HFF-Myc (cell line): ENCODE measurements at regions not wholly inside any gene's neighbourhood (a gene's known extent, or its start where the extent isn't known, plus 50 kb on each side); places are given as distances from the start of the nearest gene placed in this dataset.

ENCODE experiments used
- DNase-seq: peaks from one replicate; pipeline ENCODE4 v3.0.0-alpha.2; 2011; ENCODE audit warnings: low read depth; ENCODE audit errors: extremely low read depth
- H3K4me3 ChIP-seq: replicated peaks from 2 replicates; pipeline ENCODE4 v1.5.1; 2011; ENCODE audit warnings: low read depth, mild to moderate bottlenecking, control low read depth, low read length
- CTCF ChIP-seq: IDR thresholded peaks from 2 replicates; pipeline ENCODE4 v1.5.1; 2012; ENCODE audit warnings: mild to moderate bottlenecking, low read depth, low read length, control low read depth; ENCODE audit errors: missing control alignments

GRCh38 chr20:11581271-11581670 lies 336.4 kb upstream of the BTBD3 start:
- no peak overlapping the region for H3K4me3 ChIP-seq
- DNase-seq, result no peak
- no peak for TF ChIP-seq CTCF

- TF ChIP-seq CTCF, result no peak
- no peak overlapping the region for H3K4me3 ChIP-seq
- DNase-seq, result no peak
Observed at GRCh38 chr20:11582060-11582459, 335.6 kb upstream of the BTBD3 start.

DNA sequence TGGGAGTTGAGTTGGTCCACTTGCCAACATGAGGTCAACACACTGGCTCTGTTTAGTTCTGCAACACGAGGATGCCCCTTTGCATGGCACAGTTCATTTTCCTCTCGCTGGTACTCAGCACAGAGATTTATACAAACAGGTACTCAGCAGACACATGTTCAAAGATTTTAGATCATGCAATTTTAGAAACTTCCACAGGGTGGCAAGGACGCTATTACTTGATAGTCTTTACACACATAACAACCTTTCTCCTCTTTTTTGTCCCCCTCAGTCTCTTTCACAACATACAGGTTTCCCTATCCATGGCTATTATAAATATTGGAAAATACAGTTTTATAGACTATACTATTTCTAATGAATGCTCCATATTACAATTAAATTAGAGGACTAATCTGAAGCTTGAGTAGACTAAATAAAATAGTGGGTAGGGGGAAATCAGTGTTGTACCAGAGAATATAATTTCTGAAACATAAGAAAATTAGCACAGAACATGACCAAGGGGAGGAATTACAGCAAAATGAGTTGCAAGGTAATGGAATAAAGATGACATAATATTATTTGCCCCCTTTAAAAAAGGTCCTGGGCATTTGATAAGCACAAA lies 331.8 kb upstream of the BTBD3 start:
- peak; percentile 10 for DNase-seq
- no peak overlapping the region for H3K4me3 ChIP-seq
- peak; percentile 3 for TF ChIP-seq CTCF

DNA sequence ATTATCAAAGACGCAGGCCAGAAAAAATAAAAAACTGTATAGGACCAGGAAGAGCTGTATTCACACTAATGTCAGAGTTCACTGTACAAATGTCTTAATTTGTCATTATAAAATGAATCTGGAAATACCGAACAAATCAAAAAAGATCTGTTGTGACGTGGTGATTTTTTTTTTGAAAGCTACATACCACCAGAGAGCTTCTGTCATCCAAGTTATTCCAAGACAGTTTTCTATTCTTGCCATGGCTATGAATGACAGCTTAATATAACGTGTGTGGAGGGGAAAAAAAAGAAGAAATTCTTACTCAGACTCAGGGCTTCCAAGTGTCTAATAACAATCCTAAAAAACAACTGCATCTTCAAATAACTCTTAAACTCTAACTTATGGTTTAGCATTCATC lies 328.8 kb upstream of the BTBD3 start:
- TF ChIP-seq CTCF, result no peak

GRCh38 chr20:11591965-11592364 lies 325.7 kb upstream of the BTBD3 start:
- H3K4me3 ChIP-seq, result no peak overlapping the region
- DNase-seq, result no peak
- no peak for TF ChIP-seq CTCF

More for the DNA sequence above, 328.8 kb upstream of the BTBD3 start:
- DNase-seq, result no peak
- no peak overlapping the region for H3K4me3 ChIP-seq

DNA sequence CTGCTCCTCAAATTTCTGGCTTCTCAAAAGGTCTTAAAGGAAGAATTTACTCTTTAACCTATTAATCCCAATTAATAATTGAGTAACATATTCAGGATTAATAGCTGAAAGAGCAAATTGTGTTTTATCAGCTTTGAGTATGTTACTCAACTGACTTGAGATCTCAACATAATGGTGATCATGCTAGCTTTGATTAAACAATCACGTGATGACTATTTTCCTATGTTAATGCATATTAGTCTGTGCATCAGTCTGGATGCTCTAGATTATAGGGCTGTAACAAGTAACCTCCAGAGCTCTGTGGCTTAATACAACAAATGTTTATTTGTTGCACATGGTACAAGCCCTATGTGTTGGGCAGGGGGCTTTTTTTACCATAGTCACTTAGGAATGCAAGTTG lies 313.4 kb upstream of the BTBD3 start:
- no peak for DNase-seq
- H3K4me3 ChIP-seq, result no peak overlapping the region
- no peak for TF ChIP-seq CTCF

DNA sequence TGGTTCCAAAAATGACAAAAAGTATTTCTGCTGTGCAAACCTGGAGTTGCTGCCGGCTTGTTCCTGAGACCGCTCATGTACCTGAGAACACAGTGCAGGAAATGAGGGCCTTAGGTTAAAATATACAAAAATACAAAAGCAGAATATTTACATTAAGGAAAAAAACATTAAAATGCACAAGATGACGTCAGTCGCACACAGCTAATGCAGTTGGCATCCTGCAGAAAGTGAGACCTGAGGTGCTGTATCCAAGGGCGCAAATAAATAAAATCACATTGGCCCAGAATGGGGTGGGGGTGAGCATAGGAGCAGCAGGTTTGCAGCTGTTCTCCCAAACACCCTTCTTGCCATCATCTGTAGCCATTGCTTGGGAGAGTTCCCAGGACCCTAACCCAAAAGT lies 310.6 kb upstream of the BTBD3 start:
- no peak for TF ChIP-seq CTCF
- no peak overlapping the region for H3K4me3 ChIP-seq
- DNase-seq, result no peak
